B cell (primary cell): ENCODE measurements at regions not wholly inside any gene's neighbourhood (a gene's known extent, or its start where the extent isn't known, plus 50 kb on each side); places are given as distances from the start of the nearest gene placed in this dataset.

Experiments
- ATAC-seq: fragments of 200-7000 bp; cut with Tn5 transposase; one replicate; pipeline ENCODE4 v1.10.0; 2021; ENCODE audit warnings: low read depth, mild to moderate bottlenecking, moderate number of reproducible peaks, moderate library complexity
- CTCF ChIA-PET: fragments of 350-600 bp; sonication (Branson Sonifier 250); formaldehyde crosslinking; loops from one replicate; lab custom pipeline; 2021; ENCODE audit warnings: antibody characterized with exemption, inconsistent platforms; lab: Charles Lee
- POLR2A ChIA-PET: fragments of 350-600 bp; sonication (Branson Sonifier 250); formaldehyde crosslinking; loops from one replicate; lab custom pipeline; 2021; ENCODE audit warnings: antibody characterized with exemption; lab: Charles Lee
- DNase-seq: peaks from one replicate; pipeline ENCODE4 v3.0.0; 2013
- H2AFZ ChIP-seq: 2 replicates; pipeline ENCODE4 v1.6.1; 2012; ENCODE audit warnings: mild to moderate bottlenecking, low read depth, low read length; ENCODE audit not compliant: insufficient read depth, poor library complexity, severe bottlenecking
- H3K27ac ChIP-seq, 2 donors: 1 replicate in 1 of 2; 2 replicates in 1 of 2; pipeline ENCODE4 v1.5.1; 2012 to 2013; ENCODE audit warnings: low read length in 2 of 2, mild to moderate bottlenecking in 2 of 2, moderate library complexity in 1 of 2
- H3K27me3 ChIP-seq, 4 experiments: fragments of 200-600 bp in 1 of 4; sonication (generic) in 1 of 4; replicated peaks in 1 of 4; 1 replicate in 2 of 4; 2 replicates in 2 of 4; pipeline versions ENCODE4 v1.6.1 to v1.7.0; 2013 to 2016; ENCODE audit warnings: low read length in 3 of 4, mild to moderate bottlenecking in 2 of 4, mixed read lengths in 1 of 4, moderate library complexity in 1 of 4; ENCODE audit not compliant: insufficient read depth in 4 of 4, control insufficient read depth in 3 of 4; ENCODE audit errors: control extremely low read depth in 1 of 4
- H3K36me3 ChIP-seq, 2 experiments: replicated peaks in 1 of 2; 1 replicate in 1 of 2; 2 replicates in 1 of 2; pipeline versions ENCODE4 v1.6.1 to v1.7.1; 2013; ENCODE audit warnings: low read length in 1 of 2; ENCODE audit not compliant: insufficient read depth in 2 of 2, control insufficient read depth in 1 of 2; ENCODE audit errors: control extremely low read depth in 1 of 2, extremely low read depth in 1 of 2
- H3K4me1 ChIP-seq, 2 donors: fragments of 200-600 bp in 1 of 2; sonication (generic) in 1 of 2; 1 replicate in 1 of 2; 2 replicates in 1 of 2; pipeline versions ENCODE4 v1.5.1 to v1.6.1; 2013 to 2017; ENCODE audit warnings: low read length in 2 of 2; ENCODE audit not compliant: control insufficient read depth in 2 of 2, insufficient read depth in 2 of 2
- H3K4me2 ChIP-seq: replicated peaks from 2 replicates; pipeline ENCODE3; 2012; ENCODE audit warnings: mild to moderate bottlenecking, low read depth, low read length; ENCODE audit not compliant: poor library complexity, severe bottlenecking
- H3K4me3 ChIP-seq, 5 experiments: fragments of 200-600 bp in 1 of 5; sonication (generic) in 1 of 5; 1 replicate in 3 of 5; 2 replicates in 2 of 5; pipeline versions ENCODE4 v1.5.1 to v1.7.0; 2011 to 2016; ENCODE audit warnings: low read length in 4 of 5, mild to moderate bottlenecking in 4 of 5, low read depth in 2 of 5, control low read depth in 1 of 5, moderate library complexity in 1 of 5; ENCODE audit not compliant: insufficient read depth in 1 of 5; ENCODE audit errors: control extremely low read depth in 1 of 5, extremely low read depth in 1 of 5
- H3K79me2 ChIP-seq: fragments of 200-600 bp; sonication (generic); one replicate; pipeline ENCODE4 v1.6.0; 2016; ENCODE audit warnings: low read length; ENCODE audit not compliant: control insufficient read depth, insufficient read depth
- H3K9ac ChIP-seq: fragments of 200-600 bp; sonication (generic); 2 replicates; pipeline ENCODE4 v1.6.1; 2017; ENCODE audit warnings: mild to moderate bottlenecking, low read length, moderate library complexity
- H3K9me3 ChIP-seq, 3 donors: one replicate each; pipeline versions ENCODE4 v1.6.1 to v1.7.1; 2013; ENCODE audit warnings: low read length in 2 of 3; ENCODE audit not compliant: control insufficient read depth in 2 of 3, insufficient read depth in 1 of 3; ENCODE audit errors: control extremely low read depth in 1 of 3
- H4K20me1 ChIP-seq: 2 replicates; pipeline ENCODE4 v1.6.0; 2012; ENCODE audit warnings: mild to moderate bottlenecking, low read length; ENCODE audit not compliant: insufficient read depth, control insufficient read depth, poor library complexity, severe bottlenecking
- H3K27ac Mint-ChIP-seq: one replicate; pipeline ENCODE4 v1.8.0; 2021; ENCODE audit warnings: mixed read lengths
- H3K27me3 Mint-ChIP-seq: one replicate; pipeline ENCODE4 v1.8.0; 2021; ENCODE audit warnings: mixed read lengths
- H3K4me1 Mint-ChIP-seq: one replicate; pipeline ENCODE4 v1.8.0; 2021; ENCODE audit warnings: mixed read lengths
- H3K4me3 Mint-ChIP-seq: one replicate; pipeline ENCODE4 v1.8.0; 2021; ENCODE audit warnings: mixed read lengths
- H3K9me3 Mint-ChIP-seq: one replicate; pipeline ENCODE4 v1.8.0; 2022; ENCODE audit warnings: mixed read lengths; ENCODE audit not compliant: insufficient read depth
- CTCF ChIP-seq: fragments of 200-600 bp; IDR thresholded peaks from one replicate; pipeline ENCODE4 v1.8.0; 2022; ENCODE audit warnings: antibody characterized with exemption, mild to moderate bottlenecking
- EZH2 ChIP-seq: IDR thresholded peaks from 2 replicates; pipeline ENCODE4 v1.6.1; 2012; ENCODE audit warnings: borderline replicate concordance, low read depth, mild to moderate bottlenecking, moderate library complexity, low read length; ENCODE audit not compliant: insufficient read depth, poor library complexity, severe bottlenecking
- intact Hi-C: fragments of 100-400 bp; cut with micrococcal nuclease; formaldehyde crosslinking; loops from one replicate; pipeline ENCODE4 v1.10.0; 2022

DNA sequence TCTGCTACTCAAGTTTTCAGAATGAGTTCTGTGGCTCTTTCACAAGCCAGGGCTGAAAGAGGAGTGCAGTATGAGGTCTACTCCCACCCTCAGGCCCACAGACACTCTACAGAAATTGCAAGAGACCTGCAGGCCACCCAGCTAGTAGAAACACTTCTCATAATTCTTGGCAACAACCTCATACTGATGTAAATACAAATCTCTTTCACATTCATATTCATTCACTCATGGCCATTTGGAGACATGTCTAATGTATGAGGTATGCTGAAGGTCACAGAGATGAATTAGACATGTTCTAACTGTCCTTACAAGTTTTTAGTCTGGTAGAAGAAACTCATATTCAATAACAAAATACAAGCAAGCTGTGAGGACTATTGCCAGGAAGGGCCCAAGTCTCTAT lies 83.8 kb upstream of the KLHL29 start:
- Histone ChIP-seq H3K27ac (no peak overlapping the region), H2AFZ (no peak overlapping the region), H3K4me1 (no peaks in the 10 kb centered on the region), H3K27me3 (peaks cover 0 to 3% (median 0%) of the 10 kb centered on the region in 4 experiments), H3K9ac (no peak overlapping the region), H3K36me3 (no peaks in the 10 kb centered on the region), H3K9me3 (no peaks in the 10 kb centered on the region), H4K20me1 (no peaks in the 10 kb centered on the region), H3K79me2 (no peaks in the 10 kb centered on the region), H3K4me3 (no peak overlapping the region), H3K4me2 (no peak overlapping the region)
- intact Hi-C loops, result no loop called here
- DNase-seq (no peak), ATAC-seq (no peak)
- TF ChIP-seq CTCF (no peak), EZH2 (no peak)
- Mint-ChIP-seq H3K4me1 (no peaks in the 10 kb centered on the region), H3K27me3 (peaks cover 28% of the 10 kb centered on the region), H3K4me3 (no peak overlapping the region), H3K9me3 (no peaks in the 10 kb centered on the region), H3K27ac (no peak overlapping the region)
- POLR2A ChIA-PET, result no interaction called here
- CTCF ChIA-PET, result no interaction called here

GRCh38 chr2:23302591-23302990 lies 82.4 kb upstream of the KLHL29 start:
- H3K27ac Mint-ChIP-seq, result no peak overlapping the region
- ChIA-PET POLR2A (no interaction called here), CTCF (no interaction called here)
- H3K4me1 Mint-ChIP-seq, result no peaks in the 10 kb centered on the region
- Histone ChIP-seq H3K79me2 (no peaks in the 10 kb centered on the region), H3K27ac (no peak overlapping the region), H3K4me2 (no peak overlapping the region), H3K4me1 (no peaks in the 10 kb centered on the region), H2AFZ (no peak overlapping the region), H3K9me3 (no peaks in the 10 kb centered on the region), H4K20me1 (no peaks in the 10 kb centered on the region), H3K4me3 (no peak overlapping the region), H3K9ac (no peak overlapping the region), H3K27me3 (peaks cover 0 to 7% (median 0%) of the 10 kb centered on the region in 4 experiments), H3K36me3 (no peaks in the 10 kb centered on the region)
- DNase-seq (no peak), ATAC-seq (no peak)
- H3K27me3 Mint-ChIP-seq, result peaks cover 22% of the 10 kb centered on the region
- H3K4me3 Mint-ChIP-seq, result no peak overlapping the region
- TF ChIP-seq EZH2 (no peak), CTCF (no peak)
- H3K9me3 Mint-ChIP-seq, result no peaks in the 10 kb centered on the region
- intact Hi-C loops, result no loop called here
